GM19463 (cell line): ENCODE measurements at regions not wholly inside any gene's neighbourhood (a gene's known extent, or its start where the extent isn't known, plus 50 kb on each side); places are given as distances from the start of the nearest gene placed in this dataset.

Experiments used
- ATAC-seq: cut with Tn5 transposase; IDR thresholded peaks from one replicate; pipeline ENCODE4 v1.9.1; 2021; ENCODE audit warnings: mild to moderate bottlenecking, moderate library complexity; ENCODE audit not compliant: unreplicated experiment

- ATAC-seq: no peak
Measured at GRCh38 chr2:16335604-16335930, 330.1 kb downstream of the CYRIA start.

DNA sequence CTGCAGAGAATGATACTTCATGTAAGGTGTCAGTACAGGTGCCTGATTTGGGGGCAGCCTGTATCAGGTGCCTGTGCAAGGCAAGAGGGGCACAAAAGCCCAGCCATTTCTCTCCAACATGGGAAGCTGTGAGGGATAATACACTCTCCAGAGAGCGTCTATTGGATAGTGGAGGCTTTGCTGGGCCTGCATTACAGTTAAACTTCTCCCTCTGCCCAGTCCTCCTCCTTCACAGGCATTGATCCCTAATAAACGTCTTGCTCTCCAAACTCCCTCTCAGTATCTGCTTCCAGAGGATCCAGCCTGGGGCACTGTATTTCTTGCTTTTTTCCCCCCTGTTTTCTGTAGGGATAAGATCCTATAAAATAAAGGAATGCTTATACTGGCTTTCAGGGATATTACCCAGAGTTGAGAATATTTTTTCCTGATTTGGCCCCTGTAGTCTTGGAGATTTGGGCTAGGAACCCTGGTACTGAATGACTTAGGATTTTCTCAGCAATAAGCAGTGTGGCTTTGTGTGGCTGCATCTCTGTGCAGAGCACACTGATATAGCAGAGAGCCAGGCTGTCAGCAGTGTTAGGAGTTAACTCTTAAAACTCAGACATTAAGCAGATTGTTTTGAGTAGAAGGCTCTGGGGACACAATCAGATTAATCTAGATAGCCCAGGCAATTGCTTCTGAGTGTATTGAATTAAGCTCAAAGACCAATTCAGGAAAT is 330.6 kb downstream of the CYRIA start:
- ATAC-seq: no peak

- no peak for ATAC-seq
Measured at GRCh38 chr2:16334366-16334765, 331.3 kb downstream of the CYRIA start.

- no peak for ATAC-seq
Measured at GRCh38 chr2:16333681-16334080, 332.0 kb downstream of the CYRIA start.

DNA sequence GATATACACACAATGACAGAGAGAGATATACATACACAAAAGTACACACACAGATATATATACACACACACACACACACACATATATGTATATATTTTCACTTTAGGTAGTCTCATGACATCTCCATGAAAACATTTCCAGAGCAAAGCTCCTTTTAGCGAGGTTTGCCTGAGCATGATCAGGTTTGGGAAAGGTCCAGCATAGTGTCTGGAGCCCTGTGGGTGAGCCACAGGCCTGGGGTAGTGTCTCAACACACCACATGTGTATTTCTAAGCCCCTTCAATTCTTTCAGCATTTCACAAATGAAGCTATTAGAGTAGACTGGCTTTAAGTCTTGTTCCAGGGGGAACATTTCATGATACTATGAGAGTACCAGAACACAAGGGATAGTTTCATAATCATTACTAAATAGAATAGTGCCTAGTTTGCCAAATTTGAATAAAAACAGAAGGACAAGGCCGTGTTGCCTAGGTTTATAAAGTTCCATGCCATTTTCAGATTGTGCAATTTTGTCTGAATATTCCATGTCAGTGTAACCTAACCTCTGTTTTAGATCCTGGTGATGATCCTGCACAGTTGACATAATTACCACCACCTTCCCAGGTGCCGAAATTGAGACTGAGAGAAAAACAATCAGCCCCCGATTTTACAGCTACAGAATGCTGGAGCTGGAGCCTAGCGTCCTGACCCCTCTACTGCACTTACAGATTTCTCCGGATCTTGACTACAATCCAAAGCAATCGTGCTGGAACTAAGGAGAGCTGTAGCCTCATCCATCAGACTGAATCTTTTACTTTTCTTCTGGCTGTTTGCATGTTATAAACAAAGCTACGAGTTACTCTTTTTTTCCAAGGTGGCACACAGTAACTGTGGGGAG is 332.7 kb downstream of the CYRIA start:
- ATAC-seq: no peak

GRCh38 chr2:16331772-16332171 is 333.9 kb downstream of the CYRIA start:
- ATAC-seq: no peak

DNA sequence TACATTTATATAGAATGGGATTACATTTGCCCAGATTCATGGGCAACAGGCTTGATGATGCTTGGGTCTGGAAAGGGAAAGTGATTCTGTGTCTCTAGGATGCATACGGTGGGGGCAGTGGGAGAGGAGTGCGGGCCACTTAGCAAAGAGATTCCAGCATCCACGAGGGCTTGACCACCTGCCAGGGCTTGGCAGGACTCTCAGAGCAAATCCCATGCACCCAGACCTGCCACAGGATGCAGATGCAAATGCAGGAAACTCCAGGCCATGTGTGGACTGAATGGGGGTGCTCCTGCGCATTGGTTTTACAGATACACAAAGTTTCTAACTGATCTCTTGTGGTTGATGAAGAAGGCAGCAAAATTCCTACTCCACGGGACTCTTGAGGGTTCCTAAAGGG is 334.7 kb downstream of the CYRIA start:
- no peak for ATAC-seq

DNA sequence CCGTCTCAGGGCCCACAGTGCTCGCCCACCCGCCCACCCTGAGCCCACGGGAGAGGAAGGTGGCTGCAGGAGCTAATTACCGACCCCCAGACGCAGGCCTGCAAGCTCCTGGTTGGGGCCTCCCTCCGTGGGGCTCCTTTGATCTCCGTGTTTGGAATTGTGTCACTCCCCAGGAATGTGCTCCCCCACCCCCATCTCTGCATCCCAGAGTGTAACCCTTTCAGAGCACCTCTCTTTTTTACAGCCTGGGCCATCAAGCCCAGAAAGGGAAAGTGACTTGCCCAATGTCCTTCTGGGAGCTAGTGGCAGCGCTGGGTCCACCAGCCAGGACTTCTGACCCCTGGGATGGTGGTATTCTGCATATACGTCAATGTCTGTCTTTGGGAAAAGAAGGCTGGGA is 335.1 kb downstream of the CYRIA start:
- ATAC-seq: no peak

DNA sequence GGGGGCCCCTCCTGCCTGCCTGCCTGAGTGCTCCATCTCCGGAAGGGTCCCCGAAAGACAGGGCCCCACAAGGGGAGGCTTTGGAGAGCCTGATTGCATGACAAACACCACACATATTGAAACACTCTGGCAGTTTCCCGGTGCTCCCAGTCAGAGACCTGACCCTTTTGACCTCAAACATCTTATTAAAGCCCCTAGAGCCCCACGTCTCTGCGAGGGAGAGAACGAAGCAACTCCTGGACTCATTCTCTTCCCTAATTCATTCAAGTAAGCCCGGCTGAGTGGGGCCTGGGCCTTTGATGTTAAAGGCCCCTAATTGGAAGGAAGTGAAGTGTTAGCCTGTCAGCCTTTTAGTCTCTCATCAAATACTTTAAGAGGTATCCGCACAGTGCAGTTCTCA is 335.6 kb downstream of the CYRIA start:
- no peak for ATAC-seq

DNA sequence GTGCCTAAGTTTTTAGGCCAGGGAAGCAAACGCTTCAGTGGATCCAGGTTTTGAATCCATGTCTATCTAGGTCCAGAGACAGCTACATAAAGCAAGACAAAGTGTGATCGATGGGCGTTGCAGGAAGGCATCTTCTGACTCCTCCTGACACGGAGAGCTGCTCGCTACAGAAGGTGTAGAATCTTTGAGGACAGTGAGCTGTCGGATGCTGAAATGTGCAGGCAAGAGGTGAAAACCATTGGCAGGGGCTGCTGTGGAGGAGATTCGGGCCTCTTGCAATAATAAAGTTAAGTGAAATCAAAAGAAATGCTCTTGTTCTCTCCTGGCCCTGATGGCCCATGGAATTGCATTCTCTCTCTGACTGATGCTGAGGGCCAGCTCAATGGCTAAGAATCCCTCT is 336.2 kb downstream of the CYRIA start:
- ATAC-seq: no peak

DNA sequence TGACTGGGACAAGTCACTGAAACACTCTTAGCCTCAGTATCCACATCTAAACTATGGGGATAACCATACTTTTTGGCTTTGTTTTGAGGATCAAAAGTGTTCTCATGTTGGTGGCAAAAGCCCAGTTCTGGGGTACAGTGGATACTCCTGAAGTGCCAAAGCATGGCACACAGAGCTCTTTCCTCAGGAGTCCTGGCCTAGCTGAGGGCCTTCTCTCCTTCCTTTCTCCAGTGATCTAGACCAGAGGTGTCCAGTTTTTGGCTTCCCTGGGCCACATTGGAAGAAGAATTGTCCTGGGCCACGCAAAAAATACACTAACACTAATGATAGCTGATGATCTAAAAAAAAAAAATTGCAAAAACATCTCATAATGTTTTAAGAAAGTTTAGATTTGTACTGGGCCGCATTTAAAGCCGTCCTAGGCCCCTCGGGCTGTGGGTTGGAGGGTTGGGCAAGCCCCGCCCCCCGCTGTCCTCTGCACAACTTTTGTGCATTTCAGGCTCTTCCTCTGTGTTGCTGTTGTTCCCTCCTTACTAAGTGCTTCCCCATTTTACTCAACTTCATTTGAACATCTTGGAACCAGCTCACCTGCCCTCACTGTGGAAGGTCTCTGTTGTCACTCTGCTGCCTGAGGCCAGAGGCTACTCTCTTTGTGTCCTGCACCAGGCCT is 337.0 kb downstream of the CYRIA start:
- ATAC-seq: no peak

DNA sequence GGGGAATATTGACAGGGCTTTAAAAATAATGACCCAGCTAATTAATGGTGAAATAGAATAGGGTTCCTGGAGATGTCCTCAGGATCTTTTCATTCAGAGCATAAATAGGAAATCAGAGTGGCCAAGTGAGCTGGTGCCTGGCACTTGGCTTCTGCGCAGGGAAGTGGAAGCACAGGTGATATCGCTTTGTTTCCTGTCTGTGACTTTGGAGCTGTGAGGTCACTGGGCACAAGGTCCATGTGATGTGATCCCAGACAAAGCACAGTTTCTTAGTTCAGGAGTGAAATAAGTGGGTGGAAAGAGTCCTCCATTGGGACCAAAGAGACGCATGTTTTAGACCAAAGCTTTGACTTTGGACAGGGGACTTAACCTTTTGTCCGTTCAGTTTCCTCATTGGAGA is 338.3 kb downstream of the CYRIA start:
- ATAC-seq: no peak

DNA sequence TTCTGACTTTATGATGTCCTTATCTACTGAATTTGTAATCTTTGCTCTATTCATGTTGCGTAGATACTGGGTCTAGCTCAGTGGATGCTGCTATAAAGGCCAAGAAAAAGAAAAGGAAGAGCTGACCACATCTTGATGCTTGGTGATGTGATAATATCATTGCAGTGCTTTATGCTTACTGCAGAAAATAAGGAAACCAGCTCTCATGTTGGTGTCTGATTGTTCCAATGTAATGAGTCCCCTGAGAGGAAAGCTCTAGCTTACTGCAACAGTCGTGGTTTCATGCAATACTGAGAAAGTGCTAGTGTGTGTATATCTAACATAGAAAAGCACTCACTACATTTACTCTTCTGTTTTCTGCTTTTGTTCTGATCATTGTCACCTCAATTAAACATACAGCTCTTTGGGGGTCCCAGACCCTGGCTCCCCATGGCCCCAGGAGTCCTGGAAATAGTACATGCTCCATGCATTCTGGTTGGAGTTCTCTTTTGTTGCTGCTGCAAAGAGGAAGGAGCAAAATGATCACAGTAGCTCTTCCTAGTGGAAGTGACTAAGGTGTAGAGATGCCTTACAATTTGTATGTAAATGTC is 338.8 kb downstream of the CYRIA start:
- ATAC-seq: no peak

GRCh38 chr2:16325976-16326510 is 339.6 kb downstream of the CYRIA start:
- no peak for ATAC-seq

- no peak for ATAC-seq
Measured at GRCh38 chr2:16325016-16325975, 340.3 kb downstream of the CYRIA start.

- no peak for ATAC-seq
Measured at GRCh38 chr2:16324544-16324937, 341.1 kb downstream of the CYRIA start.

DNA sequence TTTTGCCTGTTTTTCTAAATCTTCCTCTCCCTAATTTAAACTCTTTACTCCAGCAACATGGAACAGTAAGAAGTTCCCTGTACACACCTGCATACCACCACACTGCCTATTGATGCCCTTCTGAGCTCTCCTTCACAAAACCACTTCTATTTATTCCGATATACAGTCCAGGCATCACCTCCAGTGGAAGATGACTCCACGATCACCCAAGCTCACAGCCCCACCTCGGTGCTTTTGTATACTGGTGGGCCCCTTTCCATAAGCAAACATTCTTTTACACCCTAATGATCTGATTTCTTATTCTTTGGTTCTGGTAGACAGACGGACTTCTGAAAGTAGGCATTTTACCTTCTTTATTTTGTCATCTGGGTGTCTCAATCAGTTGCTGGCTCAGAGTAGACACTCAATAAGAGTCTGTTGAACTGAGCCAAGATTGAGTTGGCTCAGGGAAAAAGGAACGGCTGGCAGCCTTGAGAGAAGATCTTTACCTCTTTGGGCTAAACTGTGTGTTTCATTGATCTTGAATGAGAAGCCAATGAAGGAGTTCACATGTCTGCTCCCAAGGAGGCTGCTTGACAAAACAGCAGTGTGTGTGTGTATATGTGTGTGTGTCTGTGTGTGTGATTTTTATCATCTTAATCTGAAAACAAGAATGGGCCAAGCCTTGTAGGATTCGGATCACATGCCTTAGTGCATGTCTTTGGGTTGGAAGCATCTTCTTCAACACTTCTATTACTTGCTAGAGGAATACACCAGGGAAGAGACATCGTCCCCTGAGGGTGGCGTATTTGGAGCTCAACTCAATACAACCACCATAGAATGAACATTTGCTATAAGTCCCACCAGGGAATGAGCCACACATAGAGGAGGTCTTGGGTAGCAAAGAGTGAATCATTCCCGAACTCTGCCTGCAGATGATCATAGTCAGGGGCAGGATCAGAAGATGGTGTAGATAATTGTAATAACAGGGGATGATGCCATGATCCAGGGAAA is 341.8 kb downstream of the CYRIA start:
- no peak for ATAC-seq

DNA sequence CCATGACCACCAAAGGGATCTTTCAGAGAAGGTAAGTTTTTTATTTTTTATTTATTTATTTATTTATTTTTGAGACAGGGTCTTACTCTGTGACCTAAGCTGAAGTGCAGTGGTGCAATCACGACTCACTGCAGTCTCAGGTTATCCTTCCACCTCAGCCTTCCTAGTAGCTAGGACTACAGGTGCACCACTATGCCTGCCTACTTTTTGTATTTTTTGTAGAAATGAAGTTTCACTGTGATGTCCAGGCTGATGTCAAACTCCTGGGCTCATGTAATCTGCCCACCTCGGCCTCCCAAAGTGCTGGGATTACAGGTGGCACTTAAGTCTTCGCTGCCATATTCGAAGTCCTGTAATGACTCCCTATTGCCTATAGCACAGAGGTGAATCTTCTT is 342.5 kb downstream of the CYRIA start:
- no peak for ATAC-seq
